ENCODE measurements at regions not wholly inside any gene's neighbourhood (a gene's known extent, or its start where the extent isn't known, plus 50 kb on each side); places are given as distances from the start of the nearest gene placed in this dataset.
A peak's percentile ranks its signal among the peaks of the same experiment; 100 is the strongest.

DNA sequence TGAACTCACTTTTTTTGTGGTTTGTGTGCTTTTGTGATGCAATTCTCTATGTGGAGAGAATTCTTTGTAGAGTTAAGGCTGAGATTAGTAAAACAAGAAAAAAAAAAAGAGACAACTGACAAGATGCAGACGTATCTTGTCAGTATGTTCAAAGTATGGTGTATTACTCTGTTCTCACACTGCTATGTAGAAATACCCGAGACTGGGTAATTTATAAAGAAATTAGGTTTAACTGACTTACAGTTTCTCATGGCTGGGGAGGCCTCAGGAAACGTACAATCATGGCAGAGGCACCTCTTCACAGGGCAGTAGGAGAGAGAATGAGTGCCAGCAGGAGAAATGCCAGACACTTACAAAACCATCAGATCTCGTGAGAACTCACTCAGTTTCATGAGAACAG is 475.2 kb upstream of the CDH18 start:
- no peak for TF ChIP-seq POLR2A (IDR thresholded peaks at IDR 0.05; ENCODE audit: low read depth, low read length)
- DNase-seq (ENCODE audit: insufficient read length, low spot score), result no peak
- FAIRE-seq, result no peak

DNA sequence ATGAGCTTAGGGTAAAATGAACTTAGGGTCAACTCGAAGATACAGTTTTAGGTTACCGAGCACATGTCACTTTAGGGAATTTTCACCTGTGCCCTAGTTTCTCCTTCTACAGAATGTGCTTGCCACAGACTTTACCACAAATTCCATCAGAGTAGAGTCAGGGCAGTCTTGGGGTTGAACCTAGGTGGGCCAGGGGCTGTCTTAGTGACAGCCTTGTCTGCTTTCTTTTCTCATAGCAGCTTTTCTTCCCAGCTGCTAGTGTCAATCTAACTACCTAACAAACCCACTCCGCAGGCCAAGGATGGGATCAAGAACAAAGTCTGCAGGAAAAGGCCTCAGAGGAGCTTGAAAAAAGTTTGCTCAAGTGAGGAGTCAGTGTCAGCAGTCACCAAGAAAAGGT is 458.1 kb upstream of the CDH18 start:
- no peak for TF ChIP-seq POLR2A (IDR thresholded peaks at IDR 0.05; ENCODE audit: low read depth, low read length)
- FAIRE-seq (peak; percentile 38), DNase-seq (ENCODE audit: insufficient read length, low spot score) (no peak)

DNA sequence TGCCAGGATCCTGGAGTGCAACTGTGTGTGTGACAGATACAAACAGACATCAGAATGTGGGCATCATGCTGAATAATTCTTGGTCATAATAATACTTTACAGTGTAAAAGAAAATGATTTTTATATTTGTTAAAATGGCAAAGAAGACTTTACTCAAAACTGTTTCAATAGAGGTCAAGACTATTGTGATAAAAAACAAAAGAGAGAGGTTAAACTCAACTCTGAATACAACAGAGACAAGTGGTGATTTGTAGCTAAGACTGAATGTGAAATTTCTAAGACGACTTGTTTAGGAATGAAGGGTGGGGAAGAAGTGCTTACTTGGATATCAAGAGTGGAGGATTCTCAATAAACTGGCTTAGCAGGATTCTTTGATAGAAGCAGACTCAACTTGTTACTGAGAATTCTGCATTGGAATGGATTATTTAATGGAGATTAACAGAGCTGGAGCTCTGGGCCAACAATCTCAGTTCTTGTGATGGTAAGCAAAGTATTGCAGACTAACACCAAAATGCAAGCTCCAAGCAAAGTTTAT is 457.4 kb upstream of the CDH18 start:
- FAIRE-seq (peak; percentile 64), DNase-seq (ENCODE audit: insufficient read length, low spot score) (no peak)
- TF ChIP-seq POLR2A (IDR thresholded peaks at IDR 0.05; ENCODE audit: low read depth, low read length), result no peak

DNA sequence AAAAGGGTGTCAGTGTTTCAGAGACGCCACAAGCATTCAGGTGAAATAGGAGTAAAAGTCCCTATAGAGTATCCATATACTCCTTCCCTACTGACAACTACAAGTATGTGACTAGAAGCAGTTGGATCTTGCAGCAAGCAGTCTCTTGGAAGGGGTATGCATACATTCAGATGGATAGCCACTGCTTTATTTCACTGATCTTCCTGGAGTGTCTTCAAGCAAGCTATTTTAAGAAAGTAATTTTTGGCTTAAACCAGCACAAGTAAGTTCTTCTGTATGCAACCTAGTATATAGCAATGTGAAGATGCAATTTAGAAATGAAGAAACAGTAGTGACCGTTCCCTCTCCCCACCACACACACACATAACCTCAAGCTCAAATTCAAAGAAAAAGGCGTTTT is 446.8 kb upstream of the CDH18 start:
- TF ChIP-seq POLR2A (IDR thresholded peaks at IDR 0.05; ENCODE audit: low read depth, low read length), result no peak
- no peak for DNase-seq (ENCODE audit: insufficient read length, low spot score)
- peak; percentile 48 for FAIRE-seq

GRCh38 chr5:20420991-20421595 is 433.1 kb upstream of the CDH18 start:
- FAIRE-seq, result no peak
- no peak for TF ChIP-seq POLR2A (IDR thresholded peaks at IDR 0.05; ENCODE audit: low read depth, low read length)
- DNase-seq (ENCODE audit: insufficient read length, low spot score), result no peak
